Stimulated activated CD8-positive, alpha-beta memory T cell treated with anti-CD3 and anti-CD28 coated beads, Interleukin-15, amount 100 ng/mL, for 48 hours (primary cell): ENCODE measurements at regions not wholly inside any gene's neighbourhood (a gene's known extent, or its start where the extent isn't known, plus 50 kb on each side); places are given as distances from the start of the nearest gene placed in this dataset.
"Not testable (repeated sequence)": the region's sequence is repeated elsewhere in the genome, so short reads cannot be mapped to it uniquely, and the experiment has no call there.

ENCODE experiments used
- DNase-seq, 2 donors: peaks; one replicate each; pipeline ENCODE4 v3.0.0-alpha.2; 2020; ENCODE audit warnings: low read depth in 2 of 2

GRCh38 chr16:6008670-6009069 lies 911.1 kb upstream of the EEF2KMT start:
- DNase-seq, result no peak

GRCh38 chr16:5993356-5993755 lies 895.8 kb upstream of the EEF2KMT start:
- no peak for DNase-seq

- no peak for DNase-seq
Measured at GRCh38 chr16:5982979-5983378, 885.4 kb upstream of the EEF2KMT start.

GRCh38 chr16:5979905-5980550 lies 882.4 kb upstream of the EEF2KMT start:
- DNase-seq, result no peak

GRCh38 chr16:5977329-5977728 lies 879.7 kb upstream of the EEF2KMT start:
- no peak for DNase-seq

GRCh38 chr16:5972747-5973146 lies 875.2 kb upstream of the EEF2KMT start:
- no peak for DNase-seq

GRCh38 chr16:5971924-5972323 lies 874.3 kb upstream of the EEF2KMT start:
- no peak for DNase-seq

GRCh38 chr16:5971106-5971505 lies 873.5 kb upstream of the EEF2KMT start:
- DNase-seq, result no peak

- DNase-seq, result no peak
Measured at GRCh38 chr16:5966004-5966403, 868.4 kb upstream of the EEF2KMT start.

GRCh38 chr16:5965321-5965720 lies 867.7 kb upstream of the EEF2KMT start:
- no peak for DNase-seq

- DNase-seq, result no peak
Measured at GRCh38 chr16:5951486-5951885, 853.9 kb upstream of the EEF2KMT start.

- DNase-seq, result no peak
Measured at GRCh38 chr16:5944971-5945370, 847.4 kb upstream of the EEF2KMT start.

- DNase-seq, result no peak
Measured at GRCh38 chr16:5938607-5939006, 841.0 kb upstream of the EEF2KMT start.

GRCh38 chr16:5932906-5933305 lies 835.3 kb upstream of the EEF2KMT start:
- DNase-seq, result no peak

GRCh38 chr16:5928476-5929065 lies 831.0 kb upstream of the EEF2KMT start:
- no peak for DNase-seq

- no peak for DNase-seq
Measured at GRCh38 chr16:5925850-5926249, 828.3 kb upstream of the EEF2KMT start.

- no peak for DNase-seq
Measured at GRCh38 chr16:5922686-5923085, 825.1 kb upstream of the EEF2KMT start.

- no peak for DNase-seq
Measured at GRCh38 chr16:5918567-5919130, 821.1 kb upstream of the EEF2KMT start.

- DNase-seq, result no peak
Measured at GRCh38 chr16:5917436-5918195, 820.0 kb upstream of the EEF2KMT start.

GRCh38 chr16:5916711-5917191 lies 819.2 kb upstream of the EEF2KMT start:
- DNase-seq, result no peak

GRCh38 chr16:5911241-5911640 lies 813.6 kb upstream of the EEF2KMT start:
- no peak for DNase-seq

GRCh38 chr16:5909556-5909955 lies 812.0 kb upstream of the EEF2KMT start:
- DNase-seq, result not testable (repeated sequence)

- DNase-seq, result no peak
Measured at GRCh38 chr16:5907544-5907943, 809.9 kb upstream of the EEF2KMT start.
